Ishikawa (cell line): ENCODE measurements at regions not wholly inside any gene's neighbourhood (a gene's known extent, or its start where the extent isn't known, plus 50 kb on each side); places are given as distances from the start of the nearest gene placed in this dataset.

Source experiments
- FOXM1 ChIP-seq: IDR thresholded peaks from 2 replicates; pipeline ENCODE4 v1.6.1; 2012; ENCODE audit warnings: low read depth, borderline replicate concordance
- RAD21 ChIP-seq: IDR thresholded peaks from 2 replicates; pipeline ENCODE4 v1.6.1; 2012; ENCODE audit warnings: low read depth
- TAF1 ChIP-seq: IDR thresholded peaks from 2 replicates; pipeline ENCODE4 v1.6.1; 2012; ENCODE audit warnings: low read depth, mild to moderate bottlenecking
- TCF12 ChIP-seq: IDR thresholded peaks from 2 replicates; pipeline ENCODE4 v1.6.1; 2012; ENCODE audit warnings: low read depth
- USF1 ChIP-seq: IDR thresholded peaks from 2 replicates; pipeline ENCODE4 v1.6.1; 2012
- YY1 ChIP-seq: IDR thresholded peaks from 2 replicates; pipeline ENCODE4 v1.6.1; 2012; ENCODE audit warnings: low read depth

GRCh38 chr3:22349215-22349851 is 598.3 kb upstream of the ZNF385D start:
- TF ChIP-seq YY1 (no peak), FOXM1 (no peak), RAD21 (no peak), USF1 (no peak), TAF1 (no peak), TCF12 (no peak)
